ENCODE measurements at regions not wholly inside any gene's neighbourhood (a gene's known extent, or its start where the extent isn't known, plus 50 kb on each side); places are given as distances from the start of the nearest gene placed in this dataset.

DNA sequence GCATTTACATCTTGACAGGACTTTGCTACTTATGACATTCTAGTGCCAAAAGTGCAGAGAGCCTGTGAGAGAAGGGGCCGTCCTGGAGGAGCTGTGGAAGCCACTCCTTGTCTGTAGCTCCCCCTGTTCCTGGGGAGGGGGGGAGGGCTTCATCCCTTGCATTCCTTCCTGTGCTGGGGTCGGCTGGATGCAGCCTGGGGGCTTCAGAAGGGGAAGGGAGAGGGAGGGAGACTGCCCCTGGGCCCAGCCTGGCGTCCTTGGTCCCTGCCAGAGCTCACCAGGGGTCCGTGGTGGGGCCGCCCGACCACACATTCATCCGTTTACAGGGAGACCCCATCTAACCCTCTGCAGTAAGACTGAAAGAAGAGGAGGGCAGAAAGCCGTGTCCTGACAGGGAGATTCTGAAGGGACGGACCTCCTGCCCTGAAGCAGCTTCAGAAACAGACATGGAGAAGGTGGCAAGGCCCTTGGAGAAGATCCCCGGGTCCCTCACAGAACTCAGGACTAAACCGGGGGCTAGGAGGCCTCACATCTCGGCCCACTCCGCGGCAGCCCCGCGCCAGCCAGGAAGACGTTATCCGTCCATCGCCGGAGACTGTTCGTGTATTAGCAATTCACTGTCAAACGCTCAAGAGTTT, 258.3 kb upstream of the SALL3 start:
- DNase-seq (ENCODE audit: low spot score): peak; percentile 15

DNA sequence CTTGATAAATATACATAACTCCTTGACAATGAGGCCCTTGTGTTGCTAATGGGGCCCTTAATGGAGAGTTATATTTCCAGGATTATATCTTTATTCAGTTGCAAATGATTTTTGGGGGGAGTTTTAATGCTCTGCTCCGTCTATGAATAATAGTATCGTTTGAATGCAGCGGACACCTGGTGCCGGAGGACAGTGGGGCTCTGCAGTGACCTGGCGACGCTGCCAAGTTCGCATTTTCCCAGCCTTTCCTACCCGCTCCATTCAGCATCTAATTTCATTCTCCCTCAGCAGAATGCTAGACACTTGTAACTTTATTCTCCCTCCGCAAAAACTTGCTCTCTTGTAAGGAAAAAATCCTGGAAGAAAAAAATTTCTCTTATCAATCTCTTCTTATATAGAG, 257.6 kb upstream of the SALL3 start:
- DNase-seq (ENCODE audit: low spot score): no peak

DNA sequence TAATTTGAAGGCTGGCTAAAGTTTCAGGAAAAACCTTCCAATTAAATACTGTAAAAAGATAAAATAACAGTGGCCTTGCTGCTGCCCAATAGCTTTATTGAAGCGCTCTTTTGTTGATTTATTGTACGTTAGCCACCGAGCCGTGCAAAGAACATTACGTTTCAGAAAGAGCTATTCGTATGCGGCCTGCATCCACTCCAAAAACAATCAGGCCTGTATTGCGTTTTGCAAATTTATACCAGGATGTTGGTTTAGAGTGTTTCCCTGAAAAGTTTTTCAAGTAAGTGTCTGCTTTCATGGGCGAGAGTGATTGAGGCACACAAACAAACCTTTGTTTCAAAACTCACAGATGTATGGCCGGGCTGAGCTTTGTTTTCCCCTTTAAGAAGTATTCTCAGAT, 257.2 kb upstream of the SALL3 start:
- DNase-seq (ENCODE audit: low spot score): no peak

DNA sequence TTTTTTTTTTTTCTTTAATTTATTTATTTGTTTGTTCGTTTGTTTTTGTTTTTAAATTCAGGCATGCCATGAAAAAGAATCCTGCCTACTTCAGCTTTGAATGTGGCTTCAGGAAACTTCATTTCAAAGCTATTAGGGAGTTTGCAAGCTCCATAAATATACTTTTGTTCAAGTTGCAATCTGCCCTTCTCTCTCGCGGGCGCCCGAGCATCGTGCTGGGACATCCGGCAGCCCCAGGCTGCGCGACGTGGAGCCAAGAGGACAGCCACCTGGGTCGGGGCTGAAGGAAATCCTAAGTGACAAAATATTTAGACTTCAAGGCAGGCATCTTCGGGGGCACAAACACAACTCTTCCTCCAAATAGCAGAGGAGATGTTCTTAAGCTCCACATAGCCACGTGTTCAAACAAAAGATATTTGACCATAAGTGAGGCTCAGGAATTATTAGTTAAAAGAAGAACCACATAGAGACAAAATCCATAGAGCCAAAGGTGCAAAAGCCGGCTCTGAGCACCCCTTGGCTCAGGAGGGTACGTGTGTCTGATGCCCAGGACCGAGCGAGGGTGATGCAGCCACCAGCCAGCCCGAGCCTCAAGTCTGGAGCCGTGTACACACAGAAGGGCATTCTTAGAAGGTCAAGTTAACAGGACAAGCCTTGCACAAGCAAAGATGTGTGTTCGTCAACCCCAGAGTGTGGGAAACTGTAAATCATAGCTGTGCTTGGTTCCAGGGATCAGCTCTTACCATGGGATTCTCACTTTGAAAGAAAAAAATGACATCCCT, 256.5 kb upstream of the SALL3 start:
- no peak for DNase-seq (ENCODE audit: low spot score)

DNA sequence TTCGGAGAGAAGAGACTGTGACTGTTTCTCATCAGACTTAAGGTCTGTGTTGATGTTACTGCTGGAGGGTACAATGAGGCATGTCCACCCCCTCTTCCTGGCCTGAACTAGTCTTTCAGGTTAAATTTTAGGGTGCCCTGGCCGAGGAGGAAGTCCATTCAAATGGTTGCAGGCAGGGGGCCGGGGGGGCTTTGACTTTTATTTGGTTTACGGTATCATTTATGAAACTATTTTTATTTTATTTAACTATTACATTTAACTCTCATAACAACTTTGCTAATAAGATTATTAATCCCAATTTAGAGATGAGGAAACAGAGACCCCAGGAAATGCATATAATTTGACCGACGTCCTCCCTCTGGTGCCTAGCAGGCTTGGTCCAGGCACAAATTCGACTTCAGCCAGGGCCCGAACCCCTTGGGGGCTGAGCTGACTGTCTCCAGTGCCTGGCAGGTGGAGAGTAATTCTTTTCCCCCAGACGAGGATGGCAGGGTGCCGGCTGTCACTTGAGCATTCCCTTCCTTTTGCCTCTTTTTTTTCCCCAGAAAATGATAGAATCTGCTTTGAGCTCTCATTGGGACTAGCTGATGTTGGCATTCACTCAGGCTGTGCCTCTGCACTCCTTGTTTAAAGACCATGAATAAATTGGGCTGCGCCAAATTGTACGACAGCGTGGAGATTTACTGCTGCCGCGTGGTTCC, 255.3 kb upstream of the SALL3 start:
- DNase-seq (ENCODE audit: low spot score): no peak

DNA sequence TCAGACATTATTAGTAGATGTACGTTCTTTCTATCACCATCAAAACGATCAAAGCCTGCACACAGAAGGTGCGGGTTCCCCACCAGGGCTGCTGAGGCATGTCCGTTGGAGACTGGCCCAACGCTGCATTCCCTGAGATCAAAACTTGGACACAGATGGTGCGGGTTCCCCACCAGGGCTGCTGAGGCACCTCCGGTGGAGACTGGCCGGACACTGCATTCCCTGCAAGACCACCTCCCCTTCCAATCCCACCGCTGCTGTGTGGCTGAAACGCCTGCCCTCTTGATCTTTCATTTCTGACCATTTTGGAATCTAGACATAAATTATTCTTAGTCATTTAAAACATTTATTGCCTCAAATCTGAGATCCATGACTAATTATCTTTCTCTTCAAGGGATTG, 254.2 kb upstream of the SALL3 start:
- DNase-seq (ENCODE audit: low spot score): no peak

DNA sequence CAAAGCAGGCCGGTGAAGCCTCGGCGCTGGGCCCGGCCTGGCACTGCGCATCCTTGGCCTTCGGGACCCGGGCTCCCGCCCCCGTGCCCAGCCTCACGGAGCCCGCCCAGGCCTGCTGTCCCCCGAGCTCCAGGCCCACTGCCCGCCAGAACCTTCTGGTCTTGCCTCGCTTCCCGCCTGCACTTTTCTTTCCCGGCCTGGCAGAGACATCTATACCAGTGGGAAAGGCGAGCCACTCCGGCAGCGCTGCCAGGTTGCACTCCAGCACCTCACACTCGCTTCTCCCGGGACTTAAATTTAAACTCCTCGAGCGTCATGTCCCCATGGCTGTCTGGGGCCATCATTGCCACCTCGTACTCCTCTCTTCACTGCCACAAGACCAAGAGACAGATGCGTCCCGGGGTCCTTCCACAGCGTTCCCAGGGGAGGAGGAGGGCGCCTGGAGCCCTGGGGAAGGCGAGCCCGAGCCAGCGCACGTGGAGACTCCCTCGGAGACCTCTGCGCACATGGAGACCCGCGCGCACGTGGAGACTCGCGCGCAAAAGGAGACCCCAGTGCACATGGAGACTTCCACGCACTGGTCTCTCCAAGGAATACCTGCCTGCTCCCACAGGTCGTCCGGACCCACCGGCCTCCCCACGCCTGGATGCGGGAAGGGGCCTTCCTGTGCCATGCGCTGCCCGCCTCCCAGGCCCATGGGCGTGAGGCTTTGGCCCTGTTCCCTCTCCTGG, 253.1 kb upstream of the SALL3 start:
- DNase-seq (ENCODE audit: low spot score): no peak

DNA sequence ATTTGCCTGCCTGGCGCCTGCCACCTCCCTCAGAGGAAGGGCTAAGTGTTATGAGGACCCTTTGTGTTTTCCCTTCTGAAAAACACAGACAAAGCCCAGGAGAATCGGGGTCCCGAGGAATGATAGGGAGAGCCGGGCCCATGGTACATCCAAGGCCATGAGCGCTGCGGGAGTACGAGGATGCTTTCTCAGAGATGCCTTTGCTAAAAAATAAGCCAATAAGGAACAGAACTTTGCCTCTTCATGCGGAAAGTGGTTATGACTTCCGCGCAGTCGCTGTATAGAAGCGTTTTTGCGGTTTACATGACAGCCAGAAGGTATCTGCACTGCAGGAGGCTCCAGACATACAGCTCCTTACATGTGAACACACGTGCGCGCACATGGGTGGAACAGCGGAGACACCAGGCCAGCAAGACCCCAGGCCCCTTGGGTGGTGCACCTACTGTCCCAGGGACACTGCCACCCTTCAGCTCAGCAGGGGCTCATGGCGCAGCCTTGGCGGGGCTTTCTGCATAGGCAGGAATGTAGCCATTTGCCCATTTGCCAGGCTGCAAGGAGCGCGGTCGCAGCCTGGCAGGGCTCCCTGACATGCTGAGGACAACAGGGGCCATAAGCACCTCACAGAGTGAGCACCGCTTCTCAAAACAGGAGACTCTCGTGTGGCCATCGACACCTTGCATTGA, 252.4 kb upstream of the SALL3 start:
- no peak for DNase-seq (ENCODE audit: low spot score)

DNA sequence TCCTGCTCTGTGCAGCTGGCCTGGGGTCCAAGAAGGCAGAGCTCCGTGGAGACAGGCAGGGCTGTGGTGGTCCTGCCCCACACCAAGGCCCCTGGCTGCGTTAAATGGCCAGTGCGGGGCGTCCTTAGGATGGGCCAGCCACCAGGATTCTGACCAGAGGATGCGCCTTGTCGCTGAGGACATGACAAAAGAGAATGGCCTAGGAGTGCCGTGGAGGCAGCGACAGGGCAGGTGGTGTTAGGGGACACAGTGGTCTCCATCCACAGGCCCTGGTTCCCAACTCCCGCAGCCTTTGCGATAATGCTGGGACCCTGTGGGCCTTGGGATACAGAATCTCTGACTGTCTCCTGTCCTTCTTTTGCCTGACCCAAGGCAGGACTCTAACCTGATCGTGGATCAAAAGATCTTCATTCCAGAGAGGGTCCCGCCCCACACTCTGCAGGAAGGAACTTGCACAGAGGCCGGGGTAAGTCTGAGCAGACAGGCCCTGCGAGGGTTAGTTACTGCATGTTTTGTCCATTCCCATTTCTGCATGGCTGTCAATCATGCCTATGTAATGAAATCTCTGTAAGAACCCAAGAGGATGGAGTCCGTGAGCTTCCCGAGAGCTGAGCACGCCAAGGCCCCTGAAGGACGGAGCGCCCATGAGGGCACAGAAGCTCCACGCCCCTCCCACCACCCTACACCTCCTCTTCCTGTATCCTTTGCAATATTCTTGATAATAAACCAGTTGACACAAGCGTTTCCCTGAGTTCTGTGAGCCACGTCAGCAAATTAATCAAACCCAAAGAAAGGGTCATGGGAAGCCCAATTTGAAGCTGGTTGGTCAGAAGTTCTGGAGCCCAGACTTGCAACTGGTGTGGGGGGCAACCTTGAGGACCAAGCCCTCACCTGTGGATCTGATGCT, 251.5 kb upstream of the SALL3 start:
- peak; percentile 9 for DNase-seq (ENCODE audit: low spot score)

DNA sequence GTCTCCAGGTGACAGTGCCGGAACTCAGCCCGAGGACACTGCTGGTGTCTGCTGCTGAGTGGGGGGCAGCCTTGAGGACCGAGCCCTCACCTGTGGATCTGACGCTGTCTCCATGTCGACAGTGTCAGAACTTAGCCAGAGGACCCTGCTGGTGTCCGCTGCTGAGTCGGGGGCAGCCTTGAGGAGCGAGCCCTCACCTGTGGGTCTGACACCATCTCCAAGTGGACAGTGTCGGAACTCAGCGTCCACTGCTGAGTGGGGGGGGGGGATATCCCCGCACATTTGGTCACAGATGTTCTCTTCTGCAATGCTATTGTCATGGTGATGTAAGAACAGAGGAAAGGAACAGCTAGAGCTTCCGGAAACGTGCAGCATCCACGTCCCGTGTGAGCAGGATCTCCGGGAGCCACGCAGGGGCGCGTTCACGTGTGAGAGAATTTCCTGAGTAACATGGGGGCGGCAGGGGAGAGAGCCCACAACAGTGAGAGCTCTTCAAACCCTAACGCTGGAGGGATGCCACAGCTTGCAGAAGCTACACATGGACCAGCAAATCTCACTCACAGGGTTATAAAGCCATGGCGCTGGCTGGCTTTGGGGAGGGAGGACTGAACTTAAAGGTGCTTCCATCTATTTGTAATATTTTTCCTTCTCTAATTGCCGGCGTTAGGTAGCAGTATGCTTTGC, 250.7 kb upstream of the SALL3 start:
- DNase-seq (ENCODE audit: low spot score): no peak

DNA sequence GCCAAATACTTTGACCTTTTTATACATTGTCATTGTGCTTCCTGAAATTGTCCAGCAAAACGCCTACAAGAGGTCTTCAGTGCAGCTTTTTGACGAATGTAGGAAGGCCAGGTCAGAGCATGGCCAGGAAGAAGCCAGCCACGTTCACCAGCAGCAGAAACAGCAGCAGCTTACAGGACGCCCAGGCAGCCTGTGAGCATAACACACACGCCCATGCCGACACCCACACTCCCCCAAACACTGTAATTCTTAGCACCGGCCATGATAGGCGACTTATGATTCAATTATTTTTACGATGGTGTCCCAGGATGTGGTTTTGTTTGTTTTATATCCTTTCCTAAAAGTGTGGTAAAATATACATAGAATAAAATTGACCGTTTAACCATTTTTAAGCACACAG, 249.1 kb upstream of the SALL3 start:
- DNase-seq (ENCODE audit: low spot score): no peak

DNA sequence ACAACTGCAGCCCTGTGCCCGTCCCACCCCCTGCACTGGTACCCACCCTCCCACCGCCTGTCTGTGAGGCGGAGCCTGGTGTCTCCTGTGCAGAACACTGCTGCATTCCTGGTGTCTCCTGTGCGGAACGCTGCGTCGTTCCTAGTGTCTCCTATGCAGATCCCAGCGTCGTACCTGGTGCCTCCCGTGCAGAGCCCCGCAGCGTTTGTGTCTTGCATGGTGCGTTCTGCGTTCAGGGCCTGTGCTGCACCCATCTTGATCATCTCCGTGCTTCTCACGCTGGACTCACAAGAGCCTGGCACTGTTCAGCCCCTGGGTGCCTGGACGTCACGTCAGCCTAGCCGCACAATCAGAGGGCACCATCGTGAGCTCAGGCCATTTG, 248.6 kb upstream of the SALL3 start:
- DNase-seq (ENCODE audit: low spot score): no peak

DNA sequence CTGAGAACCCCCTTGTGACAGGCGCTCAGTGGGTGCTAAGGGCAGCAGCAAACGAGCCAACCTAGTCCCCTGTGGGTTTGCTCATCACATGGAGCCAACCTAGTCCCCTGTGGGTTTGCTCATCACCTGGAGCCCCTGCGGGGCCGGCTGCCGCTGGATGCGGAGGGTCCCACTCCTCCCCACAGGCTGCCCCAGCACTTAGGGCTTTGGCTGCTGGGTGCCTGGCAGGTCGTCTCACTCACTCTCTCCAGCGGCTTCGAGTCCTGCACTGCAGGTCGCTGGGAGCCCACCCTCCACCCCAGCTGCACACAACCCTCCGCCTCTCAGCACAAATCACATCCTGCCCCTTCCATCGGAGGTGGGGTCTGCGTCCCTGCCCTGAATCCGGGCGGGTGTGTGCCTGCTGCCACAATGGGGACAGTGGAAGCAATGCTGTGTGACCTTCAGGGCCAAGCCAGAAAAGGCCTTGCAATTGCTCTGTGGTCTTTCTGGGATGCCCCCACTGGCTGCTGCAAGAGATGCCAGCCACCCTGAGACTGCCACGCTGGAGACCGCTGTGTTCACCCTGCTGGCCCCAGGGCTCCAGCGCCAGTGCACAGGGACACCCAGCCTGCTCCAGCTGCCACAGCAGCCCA, 248.1 kb upstream of the SALL3 start:
- DNase-seq (ENCODE audit: low spot score): no peak

DNA sequence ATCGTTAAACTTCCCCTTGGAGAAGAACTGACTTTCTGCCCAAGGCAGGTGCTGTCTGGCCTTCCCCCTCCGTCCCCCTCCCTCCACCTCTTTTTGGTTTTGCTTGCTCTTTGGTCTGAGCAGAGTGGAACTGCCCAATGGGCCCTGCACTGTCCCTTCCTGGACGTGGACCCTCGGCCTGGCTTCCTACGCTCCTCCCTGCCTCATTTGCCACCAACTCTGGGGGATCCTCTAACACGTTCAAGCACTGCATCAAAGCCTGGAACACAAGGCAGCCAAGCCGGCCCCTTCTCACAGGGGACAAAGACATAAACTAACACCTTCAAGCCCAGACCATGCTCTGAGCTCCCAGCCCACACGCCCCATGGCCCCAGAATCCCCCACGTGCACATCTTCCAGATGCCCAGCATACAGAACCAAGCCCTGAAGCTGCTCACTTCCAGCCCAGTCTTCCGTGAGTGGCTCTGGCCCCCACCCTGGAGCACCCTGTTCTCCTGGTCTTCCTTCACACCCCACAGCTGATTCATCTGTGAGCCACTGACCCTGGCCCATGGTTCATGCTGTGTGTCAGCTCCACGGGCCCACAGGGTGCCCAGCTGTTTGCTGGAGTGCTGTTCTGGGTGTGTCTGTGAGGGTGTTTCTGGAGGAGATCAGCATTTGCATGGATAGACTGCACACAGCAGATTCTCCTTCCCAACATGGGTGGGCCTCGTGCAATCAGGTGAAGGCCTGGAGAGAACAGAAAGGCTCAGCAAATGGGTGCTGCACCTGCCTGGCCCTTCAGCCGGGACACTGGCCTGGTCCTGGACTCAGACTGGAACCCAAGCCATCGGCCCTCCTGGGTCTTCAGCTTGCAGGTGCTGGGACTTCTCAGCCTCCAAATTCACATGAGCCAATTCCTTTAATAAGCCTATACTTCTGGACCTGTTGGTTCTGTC, 247.1 kb upstream of the SALL3 start:
- DNase-seq (ENCODE audit: low spot score): no peak

DNA sequence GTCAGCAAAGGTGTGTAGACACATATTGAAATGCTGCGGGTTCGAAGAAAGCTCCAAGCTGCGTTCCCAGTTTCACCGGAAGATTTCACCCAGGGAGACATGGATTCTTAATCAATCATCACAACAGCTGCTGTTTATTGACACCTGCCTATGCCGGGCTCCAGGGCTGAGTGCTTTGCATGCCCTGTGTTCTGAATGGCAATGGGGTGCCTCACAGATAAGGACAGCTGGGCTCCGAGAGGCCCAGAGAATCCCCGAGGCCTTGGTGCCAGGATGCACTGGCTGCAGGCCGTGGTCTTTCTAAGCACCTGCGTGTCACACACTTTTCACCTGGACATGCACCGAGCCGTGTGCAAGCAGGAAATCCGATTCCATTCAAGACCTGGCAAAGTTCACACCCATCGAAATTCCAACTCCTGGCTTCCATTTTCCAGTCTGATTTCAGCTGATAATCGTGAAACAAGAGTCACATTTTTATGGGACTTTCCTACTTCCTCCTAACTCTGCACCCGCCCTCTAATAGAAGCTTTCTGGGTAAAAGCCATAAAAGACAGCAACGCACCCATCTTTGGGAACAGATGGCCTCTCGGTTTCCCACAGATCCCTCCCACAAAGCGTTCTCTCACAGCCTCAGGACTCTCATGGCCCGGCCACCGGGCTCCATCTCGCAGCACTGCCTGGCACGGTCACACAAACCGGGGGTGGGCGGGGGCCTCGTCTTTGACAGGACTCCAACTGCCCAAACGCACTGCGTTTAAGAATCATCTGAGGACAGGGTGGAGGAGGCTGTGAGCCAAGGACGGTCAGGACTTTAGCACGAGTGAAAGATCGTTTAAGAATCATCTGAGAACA, 245.6 kb upstream of the SALL3 start:
- no peak for DNase-seq (ENCODE audit: low spot score)

DNA sequence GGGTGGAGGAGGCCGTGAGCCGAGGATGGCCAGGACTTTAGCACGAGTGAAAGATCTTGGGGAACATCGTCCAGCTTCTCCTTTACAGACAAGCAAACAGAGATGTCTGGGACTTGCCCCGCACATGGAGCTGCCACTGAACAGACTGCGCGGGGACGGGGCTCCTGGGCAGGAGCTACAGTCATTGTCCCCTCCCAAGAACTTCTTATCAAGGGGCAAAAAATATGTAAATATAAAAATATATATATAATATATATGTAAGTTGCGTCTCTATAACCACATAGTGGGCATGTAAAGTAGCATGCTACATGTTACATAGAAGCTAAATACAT, 245.0 kb upstream of the SALL3 start:
- no peak for DNase-seq (ENCODE audit: low spot score)

Data from umbilical cord (tissue), 1 donor.